ENCODE measurements at regions not wholly inside any gene's neighbourhood (a gene's known extent, or its start where the extent isn't known, plus 50 kb on each side); places are given as distances from the start of the nearest gene placed in this dataset.

DNA sequence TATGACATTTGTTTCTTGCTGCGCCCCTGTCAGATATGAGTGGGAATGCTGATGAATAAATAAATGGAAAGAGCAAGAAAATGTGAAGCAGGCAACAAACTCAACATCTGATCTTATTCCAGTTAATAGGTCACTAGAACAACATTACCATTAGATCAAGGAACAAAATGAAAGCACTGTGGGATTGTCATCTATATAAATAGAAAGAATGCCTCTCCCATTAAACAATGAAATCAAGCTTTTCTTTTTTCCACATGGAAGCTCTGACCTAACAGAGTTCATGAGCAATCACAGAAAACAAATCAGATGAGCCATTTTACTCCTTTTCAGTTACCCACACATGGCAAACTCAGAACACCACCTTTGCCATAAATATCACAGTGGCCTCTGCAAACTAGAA lies 354.8 kb downstream of the SUCLA2 start:
- H3K9me2 ChIP-seq (replicated peaks; ENCODE audit: insufficient read depth): no peaks in the 10 kb centered on the region
- no peaks in the 10 kb centered on the region for H3K36me3 ChIP-seq (replicated peaks; ENCODE audit: insufficient read depth, low read depth)
- no peak overlapping the region for H3K4me3 ChIP-seq
- no peak for DNase-seq (ENCODE audit: low spot score)
- no peak overlapping the region for H2AFZ ChIP-seq
- H3K9me3 ChIP-seq (ENCODE audit: low read depth): no peaks in the 10 kb centered on the region
- 91% methylated on average over 1 of the region's 1 CpG for WGBS (ENCODE audit: low lambda C conversion rate, missing lambda C conversion rate)
- no peak for TF ChIP-seq EZH2phosphoT487 (IDR thresholded peaks at IDR 0.05; ENCODE audit: low read depth, severe bottlenecking, unreplicated experiment)
- TF ChIP-seq, protein P1, sequence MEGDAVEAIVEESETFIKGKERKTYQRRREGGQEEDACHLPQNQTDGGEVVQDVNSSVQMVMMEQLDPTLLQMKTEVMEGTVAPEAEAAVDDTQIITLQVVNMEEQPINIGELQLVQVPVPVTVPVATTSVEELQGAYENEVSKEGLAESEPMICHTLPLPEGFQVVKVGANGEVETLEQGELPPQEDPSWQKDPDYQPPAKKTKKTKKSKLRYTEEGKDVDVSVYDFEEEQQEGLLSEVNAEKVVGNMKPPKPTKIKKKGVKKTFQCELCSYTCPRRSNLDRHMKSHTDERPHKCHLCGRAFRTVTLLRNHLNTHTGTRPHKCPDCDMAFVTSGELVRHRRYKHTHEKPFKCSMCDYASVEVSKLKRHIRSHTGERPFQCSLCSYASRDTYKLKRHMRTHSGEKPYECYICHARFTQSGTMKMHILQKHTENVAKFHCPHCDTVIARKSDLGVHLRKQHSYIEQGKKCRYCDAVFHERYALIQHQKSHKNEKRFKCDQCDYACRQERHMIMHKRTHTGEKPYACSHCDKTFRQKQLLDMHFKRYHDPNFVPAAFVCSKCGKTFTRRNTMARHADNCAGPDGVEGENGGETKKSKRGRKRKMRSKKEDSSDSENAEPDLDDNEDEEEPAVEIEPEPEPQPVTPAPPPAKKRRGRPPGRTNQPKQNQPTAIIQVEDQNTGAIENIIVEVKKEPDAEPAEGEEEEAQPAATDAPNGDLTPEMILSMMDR (IDR thresholded peaks at IDR 0.05; ENCODE audit: poor library complexity): no peak
- no peak for TF ChIP-seq EZH2 (IDR thresholded peaks at IDR 0.05; ENCODE audit: borderline replicate concordance)
- no peaks in the 10 kb centered on the region for H4K20me1 ChIP-seq (ENCODE audit: insufficient read depth, poor library complexity, severe bottlenecking)
- H3K79me2 ChIP-seq: no peaks in the 10 kb centered on the region
- no peak overlapping the region for H3K4me2 ChIP-seq
- no peaks in the 10 kb centered on the region for H3K27me3 ChIP-seq
- no peak overlapping the region for H3K27ac ChIP-seq
- H3K4me1 ChIP-seq (ENCODE audit: insufficient read depth): no peaks in the 10 kb centered on the region

DNA sequence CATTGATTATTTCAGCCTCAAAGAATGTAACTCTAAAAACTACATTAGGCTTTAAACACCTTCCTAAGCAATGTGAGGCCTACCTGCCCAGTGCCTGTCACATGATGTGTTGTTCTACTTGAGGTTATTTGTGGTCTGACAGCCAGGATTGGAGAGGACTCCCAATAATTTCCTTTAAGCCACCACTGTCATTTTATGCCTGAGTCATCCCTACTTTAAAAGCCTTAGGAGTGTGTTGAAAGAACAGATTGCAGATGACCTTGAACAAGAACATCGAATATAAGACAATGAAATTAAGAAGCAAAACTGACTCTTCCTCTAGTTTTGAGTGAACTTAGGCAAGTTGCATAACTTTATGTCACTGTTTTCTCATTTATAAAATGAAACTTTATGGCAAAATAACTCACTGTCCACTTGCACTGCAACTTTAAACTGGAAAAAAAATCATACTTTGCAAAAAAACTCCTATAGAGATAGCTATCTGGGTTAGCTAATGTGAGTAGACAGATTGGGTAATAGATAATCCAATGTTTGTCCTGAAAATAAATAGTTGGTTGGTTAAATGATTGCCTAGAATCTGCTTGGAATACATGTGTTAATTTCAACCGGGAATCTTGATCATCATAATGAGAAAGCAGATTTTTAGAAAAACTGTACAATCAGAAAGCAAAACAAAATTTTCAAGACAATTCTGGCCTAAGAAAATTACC lies 361.2 kb downstream of the SUCLA2 start:
- 53% methylated on average over 2 of the region's 2 CpGs for WGBS (ENCODE audit: low lambda C conversion rate, missing lambda C conversion rate)
- no peak for DNase-seq (ENCODE audit: low spot score)
- Histone ChIP-seq H3K4me3 (no peak overlapping the region), H3K4me2 (no peak overlapping the region), H3K36me3 (replicated peaks; ENCODE audit: insufficient read depth, low read depth) (no peaks in the 10 kb centered on the region), H4K20me1 (ENCODE audit: insufficient read depth, poor library complexity, severe bottlenecking) (no peaks in the 10 kb centered on the region), H3K27ac (no peak overlapping the region), H2AFZ (no peak overlapping the region), H3K9me2 (replicated peaks; ENCODE audit: insufficient read depth) (no peaks in the 10 kb centered on the region), H3K79me2 (no peaks in the 10 kb centered on the region), H3K4me1 (ENCODE audit: insufficient read depth) (no peaks in the 10 kb centered on the region), H3K9me3 (ENCODE audit: low read depth) (no peaks in the 10 kb centered on the region), H3K27me3 (no peaks in the 10 kb centered on the region)
- TF ChIP-seq, protein P1 (IDR thresholded peaks at IDR 0.05; ENCODE audit: poor library complexity): no peak
- TF ChIP-seq EZH2 (IDR thresholded peaks at IDR 0.05; ENCODE audit: borderline replicate concordance): no peak
- no peak for TF ChIP-seq EZH2phosphoT487 (IDR thresholded peaks at IDR 0.05; ENCODE audit: low read depth, severe bottlenecking, unreplicated experiment)

DNA sequence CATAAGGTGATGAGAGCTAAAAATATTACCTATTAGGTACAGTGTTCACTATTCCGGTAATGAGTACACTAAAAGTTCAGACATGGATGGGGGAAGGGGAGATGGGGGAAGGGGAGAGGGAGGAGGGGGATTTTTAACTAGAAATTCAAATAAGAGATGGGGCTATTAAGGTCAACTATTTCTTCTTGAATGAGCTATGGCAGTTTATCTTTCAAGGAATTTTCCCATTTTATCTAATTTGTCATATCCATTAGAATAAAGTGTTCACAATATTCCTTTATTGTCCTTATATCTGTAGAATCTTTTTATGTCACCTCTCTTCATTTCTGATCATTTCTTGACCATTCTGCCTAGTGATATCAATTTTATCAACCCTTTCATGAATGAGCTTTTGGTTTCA lies 362.4 kb downstream of the SUCLA2 start:
- H3K4me2 ChIP-seq: no peak overlapping the region
- no peaks in the 10 kb centered on the region for H3K4me1 ChIP-seq (ENCODE audit: insufficient read depth)
- no peaks in the 10 kb centered on the region for H3K36me3 ChIP-seq (replicated peaks; ENCODE audit: insufficient read depth, low read depth)
- H3K79me2 ChIP-seq: no peaks in the 10 kb centered on the region
- H2AFZ ChIP-seq: no peak overlapping the region
- H3K27ac ChIP-seq: no peak overlapping the region
- no peaks in the 10 kb centered on the region for H3K9me2 ChIP-seq (replicated peaks; ENCODE audit: insufficient read depth)
- H3K9me3 ChIP-seq (ENCODE audit: low read depth): no peaks in the 10 kb centered on the region
- DNase-seq (ENCODE audit: low spot score): no peak
- H4K20me1 ChIP-seq (ENCODE audit: insufficient read depth, poor library complexity, severe bottlenecking): no peaks in the 10 kb centered on the region
- H3K27me3 ChIP-seq: no peaks in the 10 kb centered on the region
- 88% methylated on average over 1 of the region's 1 CpG for WGBS (ENCODE audit: low lambda C conversion rate, missing lambda C conversion rate)
- H3K4me3 ChIP-seq: no peak overlapping the region
- TF ChIP-seq, protein P1 (IDR thresholded peaks at IDR 0.05; ENCODE audit: poor library complexity): no peak
- TF ChIP-seq EZH2phosphoT487 (IDR thresholded peaks at IDR 0.05; ENCODE audit: low read depth, severe bottlenecking, unreplicated experiment) (no peak), EZH2 (IDR thresholded peaks at IDR 0.05; ENCODE audit: borderline replicate concordance) (no peak)

Measured in hepatocyte (in vitro differentiated cells).